NCI-H82 treated with DMSO at 0.1 percent for 48 hours (cell line): ENCODE measurements at regions not wholly inside any gene's neighbourhood (a gene's known extent, or its start where the extent isn't known, plus 50 kb on each side); places are given as distances from the start of the nearest gene placed in this dataset.
"Not testable (repeated sequence)": the region's sequence is repeated elsewhere in the genome, so short reads cannot be mapped to it uniquely, and the experiment has no call there.

Source experiments
- DNase-seq: peaks from one replicate; lab custom pipeline; 2025; ENCODE audit not compliant: unreplicated experiment; lab: John Stamatoyannopoulos, UW

DNA sequence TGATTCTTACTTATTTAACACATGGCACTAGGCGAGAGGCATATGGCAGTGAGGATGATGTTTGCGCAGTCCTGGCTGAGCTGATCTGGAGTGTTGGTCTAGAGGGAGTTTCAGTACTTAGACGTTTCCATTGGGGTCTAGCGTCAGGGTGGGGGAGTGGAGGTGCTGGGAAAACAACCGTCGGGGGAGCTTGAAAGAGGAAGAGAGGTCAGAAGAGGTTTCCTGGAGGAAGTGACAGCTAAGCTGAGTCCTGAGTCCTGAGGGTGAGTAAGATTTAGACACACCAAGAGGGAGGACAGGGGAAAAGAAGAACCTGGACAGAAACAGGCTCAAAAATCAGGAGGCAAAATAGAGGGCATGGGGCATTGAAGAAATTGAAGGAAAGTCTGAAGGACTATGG lies 81.4 kb downstream of the ALOX5AP start:
- no peak for DNase-seq

DNA sequence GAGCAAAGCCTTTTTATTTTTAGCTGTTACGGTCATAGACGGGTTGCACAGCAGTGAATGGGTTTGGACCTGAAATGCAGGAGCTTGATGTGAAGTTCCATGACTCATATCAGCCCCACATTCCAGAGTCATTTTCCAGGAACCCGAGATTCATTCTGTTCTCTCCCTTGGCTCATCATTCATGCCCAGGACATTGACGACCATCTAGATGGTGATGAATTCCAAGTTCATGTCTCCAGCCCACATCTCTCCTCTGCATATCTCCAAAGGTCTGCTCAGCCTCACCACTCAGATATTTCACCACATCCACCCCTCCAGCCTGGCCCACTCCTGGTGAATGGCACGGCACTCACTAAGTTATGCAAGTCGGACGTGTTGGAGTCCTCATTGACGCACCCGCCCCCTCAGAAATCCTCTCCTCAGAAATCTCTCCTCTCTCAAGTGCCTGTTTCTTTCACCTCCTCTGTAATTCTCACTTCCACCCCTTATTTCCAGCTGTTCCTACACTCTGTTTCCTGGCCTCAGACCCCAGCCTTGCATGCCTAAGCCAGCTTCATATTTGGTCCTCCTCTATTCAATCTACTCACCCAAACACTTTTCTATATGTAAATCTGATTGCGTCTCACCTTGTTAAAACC lies 83.1 kb downstream of the ALOX5AP start:
- no peak for DNase-seq

DNA sequence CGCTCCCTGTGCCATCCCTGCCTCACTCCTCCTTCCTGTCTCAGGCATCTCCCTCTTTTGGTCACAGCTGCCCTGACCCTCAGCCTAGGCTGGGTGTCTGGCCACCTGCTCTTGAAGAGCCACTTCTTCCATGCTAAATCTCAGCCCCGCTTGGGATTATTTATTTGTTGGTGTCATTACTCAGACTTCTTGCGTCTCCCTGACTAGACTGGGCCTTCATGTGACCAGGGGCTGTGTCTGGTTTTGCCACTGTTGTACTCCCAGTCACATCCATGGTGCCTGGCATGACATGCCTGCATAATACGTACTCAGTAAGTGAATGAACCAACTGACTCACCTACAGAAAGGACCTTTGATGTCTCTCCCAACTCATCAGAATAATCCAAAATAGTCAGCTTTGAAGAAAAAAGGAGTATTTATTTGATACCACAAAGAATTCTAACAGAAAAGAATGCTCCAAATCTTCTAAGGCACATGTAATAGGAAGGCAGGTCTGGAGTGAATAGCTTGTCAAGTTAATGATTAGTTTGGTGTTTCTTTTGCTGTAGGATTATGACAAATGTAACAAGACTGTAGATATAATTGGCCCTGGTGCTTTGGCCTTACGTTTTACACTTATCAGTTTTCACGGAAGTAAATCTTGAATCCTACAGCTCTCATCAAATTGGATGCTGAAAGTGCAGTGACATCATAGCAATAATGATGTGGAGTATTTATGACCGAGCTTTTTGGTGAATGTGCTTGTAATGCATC lies 84.0 kb downstream of the ALOX5AP start:
- DNase-seq, result no peak

- DNase-seq, result no peak
Measured at GRCh38 chr13:30821421-30821820, 84.7 kb upstream of the MEDAG start.

GRCh38 chr13:30824651-30825050 lies 81.4 kb upstream of the MEDAG start:
- no peak for DNase-seq

GRCh38 chr13:30826911-30827577 lies 79.0 kb upstream of the MEDAG start:
- no peak for DNase-seq

DNA sequence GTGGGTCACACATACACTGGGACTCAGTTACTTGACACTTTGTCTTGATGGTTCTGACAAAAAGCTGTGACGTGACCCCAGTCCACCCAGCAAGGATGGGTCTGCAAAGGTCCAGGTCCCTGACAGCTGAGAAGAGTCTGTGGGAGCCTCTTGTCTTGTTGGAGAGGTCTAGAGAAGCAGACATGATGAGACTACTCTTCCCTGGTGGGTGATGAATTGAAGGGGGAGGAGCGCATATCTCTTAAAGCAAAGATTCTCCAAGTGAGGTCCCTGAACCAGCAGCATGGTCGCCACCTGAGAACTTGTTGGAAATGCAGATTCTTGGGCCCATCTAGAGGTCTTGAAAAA lies 78.5 kb upstream of the MEDAG start:
- DNase-seq, result no peak

- no peak for DNase-seq
Measured at GRCh38 chr13:30829145-30829832, 76.8 kb upstream of the MEDAG start.

- DNase-seq, result no peak
Measured at GRCh38 chr13:30829833-30830637, 76.0 kb upstream of the MEDAG start.

- DNase-seq, result no peak
Measured at GRCh38 chr13:30830638-30830965, 75.5 kb upstream of the MEDAG start.

GRCh38 chr13:30831515-30831914 lies 74.6 kb upstream of the MEDAG start:
- no peak for DNase-seq

DNA sequence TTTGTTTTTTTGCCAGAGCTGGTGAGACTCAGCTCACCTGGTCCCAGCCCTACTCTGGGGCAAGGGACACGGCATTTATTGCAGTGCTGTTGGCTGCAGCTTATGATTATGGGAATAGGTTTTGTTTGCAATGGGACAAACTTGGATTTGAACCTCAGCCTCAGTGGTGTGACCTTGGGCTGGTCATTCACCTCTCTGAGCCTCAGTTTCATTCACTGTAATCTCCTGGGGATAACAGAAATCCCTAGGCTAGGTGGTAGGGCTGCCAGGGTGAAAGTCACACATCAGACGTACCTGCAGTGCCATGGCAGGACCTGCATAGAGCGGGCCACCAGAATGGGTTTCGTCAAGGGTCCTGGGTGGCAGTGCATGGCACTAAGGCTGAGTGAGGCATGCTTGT lies 73.7 kb upstream of the MEDAG start:
- DNase-seq, result no peak

DNA sequence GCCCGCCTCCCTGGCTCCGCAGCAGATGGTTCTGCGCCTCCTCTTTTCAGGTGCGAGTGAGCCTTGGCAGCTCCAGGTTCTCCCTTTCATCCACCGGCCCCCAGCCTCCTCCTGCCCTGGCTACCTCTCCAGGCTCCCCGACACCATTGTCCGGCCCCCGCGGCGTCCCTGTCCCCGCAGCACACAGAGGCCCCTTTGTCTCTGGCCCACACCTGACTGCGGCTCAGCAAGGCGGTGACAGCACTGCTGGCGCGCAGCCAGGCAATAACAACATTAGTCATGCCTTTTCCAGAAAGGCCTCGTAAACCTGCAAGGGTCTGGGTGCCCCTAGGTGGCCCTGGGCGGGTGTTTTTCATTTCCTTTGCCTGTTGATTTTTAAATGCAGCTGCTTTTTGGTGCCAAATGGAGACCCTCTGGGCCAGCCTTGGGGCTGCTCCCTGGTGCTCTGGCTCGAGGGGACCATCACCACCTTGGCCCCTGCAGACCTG lies 73.2 kb upstream of the MEDAG start:
- peak; percentile 59 for DNase-seq

DNA sequence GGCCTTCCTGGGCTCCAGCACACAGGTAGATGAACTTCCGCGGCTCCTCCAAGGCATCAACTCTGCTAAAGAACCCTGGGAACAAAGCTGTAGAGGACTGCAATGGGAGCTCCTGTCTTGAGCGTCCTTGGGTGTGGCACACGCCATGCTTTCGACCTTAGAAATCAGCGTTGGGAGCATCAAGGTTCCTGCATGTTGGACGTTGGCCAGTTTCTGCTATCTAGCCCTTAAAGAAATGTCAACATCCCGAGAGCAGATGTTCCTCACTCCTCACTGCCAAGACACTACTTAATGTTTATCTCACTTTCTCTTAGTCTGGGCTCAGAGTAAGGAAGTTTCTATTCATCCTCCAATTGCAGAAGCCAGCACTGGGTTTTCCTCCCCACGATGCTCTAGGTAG lies 70.6 kb upstream of the MEDAG start:
- no peak for DNase-seq

GRCh38 chr13:30837227-30838159 lies 68.6 kb upstream of the MEDAG start:
- DNase-seq, result no peak

- DNase-seq, result not testable (repeated sequence)
Measured at GRCh38 chr13:30839636-30840035, 66.4 kb upstream of the MEDAG start.

- no peak for DNase-seq
Measured at GRCh38 chr13:30840515-30840914, 65.6 kb upstream of the MEDAG start.

DNA sequence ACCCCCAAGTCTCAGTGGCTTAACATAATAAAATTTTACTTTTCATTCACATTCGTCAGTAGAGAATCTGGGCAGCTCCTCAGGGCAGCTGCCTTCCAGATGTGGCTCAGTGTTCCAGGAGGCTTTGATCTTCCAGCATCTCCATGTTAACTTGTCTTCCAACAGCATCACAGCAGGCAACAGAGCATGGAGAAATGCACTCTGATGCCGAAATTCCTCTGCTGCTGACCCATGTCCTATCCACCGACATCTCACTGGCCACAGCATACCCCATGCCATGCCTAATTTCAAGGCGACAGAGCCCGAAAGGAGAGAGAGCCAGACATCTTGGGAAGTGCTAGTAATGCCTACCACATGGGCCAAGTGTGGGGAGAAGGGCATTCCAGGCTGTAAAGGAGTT lies 64.9 kb upstream of the MEDAG start:
- DNase-seq, result no peak

DNA sequence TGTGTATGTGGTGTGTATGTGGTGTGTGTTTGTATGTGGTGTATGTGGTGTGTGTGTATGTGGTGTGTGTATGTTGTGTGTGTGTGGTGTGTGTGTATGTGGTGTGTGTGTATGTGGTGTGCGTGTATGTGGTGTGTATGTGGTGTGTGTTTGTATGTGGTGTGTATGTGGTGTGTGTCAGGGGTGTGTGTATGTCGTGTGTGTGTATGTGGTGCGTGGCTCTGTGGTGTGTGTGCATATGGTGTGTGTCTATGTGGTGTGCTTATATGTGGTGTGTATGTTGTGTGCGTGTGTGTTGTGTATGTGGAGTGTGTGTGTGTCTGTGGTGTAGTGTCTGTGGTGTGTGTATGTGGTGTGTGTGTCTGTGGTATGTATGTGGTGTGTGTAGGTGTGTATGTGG lies 62.5 kb upstream of the MEDAG start:
- no peak for DNase-seq
